Spleen (tissue), 7 donors: ENCODE measurements at regions not wholly inside any gene's neighbourhood (a gene's known extent, or its start where the extent isn't known, plus 50 kb on each side); places are given as distances from the start of the nearest gene placed in this dataset.

Experiments
- POLR2A ChIP-seq, 3 donors: fragments of 450-650 bp; IDR thresholded peaks; one replicate each; pipeline ENCODE4 v1.5.1; 2017; ENCODE audit warnings: antibody characterized with exemption in 3 of 3, mild to moderate bottlenecking in 1 of 3
- TF ChIP-seq, protein P1 (sequence below), 11 experiments: fragments of 200-600 bp in 7 of 11; fragments of 450-650 bp in 4 of 11; sonication (generic) in 4 of 11; IDR thresholded peaks in 8 of 11; conservative IDR thresholded peaks in 3 of 11; 1 replicate in 7 of 11; 2 replicates in 4 of 11; pipeline versions ENCODE4 v1.4.0 to v1.8.0; 2016 to 2021; ENCODE audit warnings: antibody characterized with exemption in 11 of 11, inconsistent platforms in 4 of 11, mild to moderate bottlenecking in 1 of 11
- donor health status: DM: no; HTN: no; CAD: no; lungs with moderate emphysema.
- donor health status: DM: no; HTN: no; CAD: no.
- donor health status: DM: no; HTN: no; CAD: no.

DNA sequence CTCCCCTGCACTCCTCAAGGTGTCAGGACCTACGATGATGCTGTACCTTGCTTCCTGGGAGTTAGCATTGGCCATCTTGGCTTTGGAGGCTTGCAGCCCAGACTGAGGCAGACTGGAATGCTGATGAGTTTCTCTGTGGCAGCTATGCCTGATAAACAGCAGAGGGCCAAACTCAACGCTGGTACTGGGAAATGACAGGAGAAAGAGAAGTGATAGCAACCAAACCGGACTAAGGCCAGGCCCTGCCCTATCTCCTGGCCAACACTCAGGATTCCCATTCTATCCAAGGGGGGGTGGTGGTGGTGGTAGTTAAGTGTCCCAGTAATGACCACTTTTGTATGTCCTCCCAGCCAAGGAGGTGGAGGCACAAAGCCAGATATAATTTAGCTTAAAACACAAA lies 90.0 kb upstream of the DTNBP1 start:
- TF ChIP-seq, protein P1, sequence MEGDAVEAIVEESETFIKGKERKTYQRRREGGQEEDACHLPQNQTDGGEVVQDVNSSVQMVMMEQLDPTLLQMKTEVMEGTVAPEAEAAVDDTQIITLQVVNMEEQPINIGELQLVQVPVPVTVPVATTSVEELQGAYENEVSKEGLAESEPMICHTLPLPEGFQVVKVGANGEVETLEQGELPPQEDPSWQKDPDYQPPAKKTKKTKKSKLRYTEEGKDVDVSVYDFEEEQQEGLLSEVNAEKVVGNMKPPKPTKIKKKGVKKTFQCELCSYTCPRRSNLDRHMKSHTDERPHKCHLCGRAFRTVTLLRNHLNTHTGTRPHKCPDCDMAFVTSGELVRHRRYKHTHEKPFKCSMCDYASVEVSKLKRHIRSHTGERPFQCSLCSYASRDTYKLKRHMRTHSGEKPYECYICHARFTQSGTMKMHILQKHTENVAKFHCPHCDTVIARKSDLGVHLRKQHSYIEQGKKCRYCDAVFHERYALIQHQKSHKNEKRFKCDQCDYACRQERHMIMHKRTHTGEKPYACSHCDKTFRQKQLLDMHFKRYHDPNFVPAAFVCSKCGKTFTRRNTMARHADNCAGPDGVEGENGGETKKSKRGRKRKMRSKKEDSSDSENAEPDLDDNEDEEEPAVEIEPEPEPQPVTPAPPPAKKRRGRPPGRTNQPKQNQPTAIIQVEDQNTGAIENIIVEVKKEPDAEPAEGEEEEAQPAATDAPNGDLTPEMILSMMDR (IDR thresholded peaks at IDR 0.05 in 8 of 11, conservative IDR thresholded peaks at IDR 0.05 in 3 of 11): no peak
- no peak for TF ChIP-seq POLR2A (IDR thresholded peaks at IDR 0.05)
